ENCODE measurements at regions not wholly inside any gene's neighbourhood (a gene's known extent, or its start where the extent isn't known, plus 50 kb on each side); places are given as distances from the start of the nearest gene placed in this dataset.

DNA sequence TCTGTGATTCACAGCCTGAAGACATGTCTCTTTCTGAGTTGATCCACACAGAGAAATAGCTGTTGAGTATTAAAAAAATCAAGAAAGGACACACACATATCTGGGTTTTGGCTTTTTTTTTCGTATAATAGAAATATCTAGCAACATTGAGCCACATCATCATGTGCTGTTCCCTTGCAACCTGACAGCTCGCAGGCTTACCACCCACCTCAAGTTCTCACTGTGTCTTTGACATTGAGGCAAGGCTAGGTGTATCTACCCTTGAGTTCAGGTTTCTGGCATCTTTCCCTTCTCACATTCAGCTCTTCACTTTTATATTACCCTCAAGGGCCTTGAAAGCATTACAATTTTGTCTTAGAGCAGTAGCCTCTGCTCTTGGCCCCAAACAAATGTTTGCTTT, 490.3 kb upstream of the KIRREL3 start:
- intact Hi-C loops (cut with DNase I; ENCODE audit: low total_unique reads), result no loop called here
- H3K27ac ChIP-seq, result no peak overlapping the region

DNA sequence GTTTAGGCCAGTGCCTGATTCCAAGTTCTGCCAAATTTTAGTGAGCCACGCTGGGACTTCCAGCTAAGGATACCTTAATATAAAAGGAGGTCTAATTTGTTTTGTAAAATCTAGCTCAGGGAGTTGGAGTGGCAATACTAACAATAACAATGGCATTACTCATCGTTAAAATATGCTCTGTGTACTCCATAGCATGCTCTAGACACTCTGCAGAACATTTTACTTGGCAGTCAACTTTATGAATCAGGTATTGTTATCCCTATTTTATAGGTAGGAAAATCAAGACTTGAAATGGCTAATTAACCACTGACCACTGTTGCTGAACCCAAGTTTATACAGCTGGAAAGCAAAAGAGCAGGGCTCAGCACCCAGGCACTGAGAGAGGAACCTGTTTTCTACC, 485.0 kb upstream of the KIRREL3 start:
- H3K36me3 ChIP-seq, result no peaks in the 10 kb centered on the region
- TF ChIP-seq, protein P1, sequence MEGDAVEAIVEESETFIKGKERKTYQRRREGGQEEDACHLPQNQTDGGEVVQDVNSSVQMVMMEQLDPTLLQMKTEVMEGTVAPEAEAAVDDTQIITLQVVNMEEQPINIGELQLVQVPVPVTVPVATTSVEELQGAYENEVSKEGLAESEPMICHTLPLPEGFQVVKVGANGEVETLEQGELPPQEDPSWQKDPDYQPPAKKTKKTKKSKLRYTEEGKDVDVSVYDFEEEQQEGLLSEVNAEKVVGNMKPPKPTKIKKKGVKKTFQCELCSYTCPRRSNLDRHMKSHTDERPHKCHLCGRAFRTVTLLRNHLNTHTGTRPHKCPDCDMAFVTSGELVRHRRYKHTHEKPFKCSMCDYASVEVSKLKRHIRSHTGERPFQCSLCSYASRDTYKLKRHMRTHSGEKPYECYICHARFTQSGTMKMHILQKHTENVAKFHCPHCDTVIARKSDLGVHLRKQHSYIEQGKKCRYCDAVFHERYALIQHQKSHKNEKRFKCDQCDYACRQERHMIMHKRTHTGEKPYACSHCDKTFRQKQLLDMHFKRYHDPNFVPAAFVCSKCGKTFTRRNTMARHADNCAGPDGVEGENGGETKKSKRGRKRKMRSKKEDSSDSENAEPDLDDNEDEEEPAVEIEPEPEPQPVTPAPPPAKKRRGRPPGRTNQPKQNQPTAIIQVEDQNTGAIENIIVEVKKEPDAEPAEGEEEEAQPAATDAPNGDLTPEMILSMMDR (IDR thresholded peaks at IDR 0.05), result no peak
- no peaks in the 10 kb centered on the region for H3K4me1 ChIP-seq
- no peaks in the 10 kb centered on the region for H3K9me3 ChIP-seq
- intact Hi-C loops (cut with DNase I; ENCODE audit: low total_unique reads), result no loop called here
- H3K4me3 ChIP-seq, result no peak overlapping the region
- no peak for DNase-seq
- H3K27ac ChIP-seq, result no peak overlapping the region
- H3K27me3 ChIP-seq, result no peaks in the 10 kb centered on the region

More for the DNA sequence above, 490.3 kb upstream of the KIRREL3 start:
- Histone ChIP-seq H3K9me3 (peaks cover 0 to 5% (median 0%) of the 10 kb centered on the region in 3 donors), H3K4me1 (no peaks in the 10 kb centered on the region), H3K27me3 (no peaks in the 10 kb centered on the region), H3K4me3 (no peak overlapping the region), H3K36me3 (no peaks in the 10 kb centered on the region)
- DNase-seq, result no peak
- TF ChIP-seq, protein P1 (IDR thresholded peaks at IDR 0.05), result no peak

DNA sequence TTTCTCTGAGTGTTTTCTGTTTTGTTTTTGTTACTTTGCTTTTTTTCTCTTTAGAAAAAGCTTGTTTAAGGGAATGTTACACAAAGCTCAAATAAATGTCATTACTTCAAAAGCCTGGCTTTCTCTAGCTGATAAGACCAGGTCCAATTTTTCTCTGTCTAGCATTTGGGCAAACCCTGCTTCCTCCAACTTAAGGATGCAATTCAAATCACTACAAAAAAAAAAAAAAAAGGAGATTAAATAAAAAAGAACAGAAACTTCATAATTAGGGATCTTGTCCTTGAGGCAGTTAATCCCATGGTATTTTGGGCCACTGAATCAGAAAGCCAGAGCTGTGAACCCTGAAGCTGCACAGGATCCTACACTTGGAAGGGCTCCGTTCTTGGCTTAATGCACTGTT, 480.8 kb upstream of the KIRREL3 start:
- TF ChIP-seq, protein P1 (IDR thresholded peaks at IDR 0.05), result no peak
- no peaks in the 10 kb centered on the region for H3K4me1 ChIP-seq
- no peak overlapping the region for H3K27ac ChIP-seq
- DNase-seq, result no peak
- no peaks in the 10 kb centered on the region for H3K9me3 ChIP-seq
- no peaks in the 10 kb centered on the region for H3K36me3 ChIP-seq
- intact Hi-C loops (cut with DNase I; ENCODE audit: low total_unique reads), result no loop called here
- H3K4me3 ChIP-seq, result no peak overlapping the region
- H3K27me3 ChIP-seq, result no peaks in the 10 kb centered on the region

DNA sequence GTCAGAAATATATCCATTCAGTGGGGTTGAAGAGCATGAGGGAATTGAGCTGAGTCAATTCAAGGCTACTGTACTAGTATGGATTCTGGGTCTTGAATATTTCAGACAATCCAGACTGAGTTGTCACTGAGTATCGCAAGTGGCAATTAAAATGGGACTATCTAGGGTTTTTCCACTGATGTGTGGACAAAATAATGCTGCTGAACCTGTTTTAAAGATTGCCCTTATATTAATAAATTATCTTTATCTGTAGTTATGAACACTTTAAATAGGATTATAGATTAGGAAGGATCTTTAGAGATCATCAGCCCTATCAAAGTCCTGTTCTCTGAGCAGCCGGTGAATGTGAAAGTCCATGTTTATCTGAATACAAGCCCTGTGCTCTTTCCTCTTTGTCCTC, 478.3 kb upstream of the KIRREL3 start:
- intact Hi-C loops (cut with DNase I; ENCODE audit: low total_unique reads), result no loop called here
- no peak overlapping the region for H3K27ac ChIP-seq
- no peak overlapping the region for H3K4me3 ChIP-seq
- no peaks in the 10 kb centered on the region for H3K27me3 ChIP-seq
- H3K4me1 ChIP-seq, result no peaks in the 10 kb centered on the region
- no peaks in the 10 kb centered on the region for H3K36me3 ChIP-seq
- no peak for DNase-seq
- H3K9me3 ChIP-seq, result no peaks in the 10 kb centered on the region
- TF ChIP-seq, protein P1 (IDR thresholded peaks at IDR 0.05), result no peak

DNA sequence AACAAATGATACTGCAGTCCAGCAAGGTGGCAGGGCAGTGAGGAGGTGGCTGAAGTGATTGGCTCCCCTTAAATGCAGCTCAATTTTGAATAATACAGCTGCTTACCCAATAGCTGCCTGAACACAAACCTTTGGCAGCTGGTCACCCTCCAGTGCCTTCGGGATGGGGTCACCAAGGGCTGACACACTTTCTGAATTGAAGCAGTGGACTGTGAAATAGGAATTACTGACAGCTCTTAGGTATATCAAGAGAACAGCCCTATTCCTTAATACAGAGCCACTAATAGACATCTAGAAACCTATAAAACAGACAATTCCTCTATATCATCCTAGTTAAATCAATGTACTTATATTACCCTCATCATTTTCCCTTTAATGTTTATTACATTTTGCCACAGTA, 474.2 kb upstream of the KIRREL3 start:
- intact Hi-C loops (cut with DNase I; ENCODE audit: low total_unique reads), result no loop called here
- Histone ChIP-seq H3K9me3 (no peaks in the 10 kb centered on the region), H3K36me3 (no peaks in the 10 kb centered on the region), H3K4me3 (no peak overlapping the region), H3K27ac (no peak overlapping the region), H3K27me3 (no peaks in the 10 kb centered on the region), H3K4me1 (no peaks in the 10 kb centered on the region)
- TF ChIP-seq, protein P1 (IDR thresholded peaks at IDR 0.05), result no peak
- DNase-seq, result no peak

DNA sequence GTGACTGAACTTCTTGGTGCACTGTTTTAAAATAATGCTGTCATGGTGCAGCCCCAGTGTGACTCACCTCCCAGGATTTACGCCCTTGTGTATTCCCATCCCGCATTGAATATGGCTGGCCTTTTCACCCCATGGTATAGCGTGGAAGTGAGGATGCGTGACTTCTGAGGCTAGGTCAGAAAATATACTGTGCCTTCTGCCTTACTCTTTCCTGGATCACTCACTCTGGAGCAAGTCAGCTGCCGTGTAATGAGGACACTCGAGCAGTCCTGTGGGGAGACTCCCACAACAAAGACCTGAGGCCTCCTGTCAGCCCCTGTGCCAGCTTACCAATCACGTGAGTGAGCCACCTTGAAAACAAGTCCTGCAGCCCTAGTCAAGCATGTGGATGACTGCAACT, 471.9 kb upstream of the KIRREL3 start:
- no peak for DNase-seq
- intact Hi-C loops (cut with DNase I; ENCODE audit: low total_unique reads), result no loop called here
- Histone ChIP-seq H3K4me1 (no peaks in the 10 kb centered on the region), H3K9me3 (no peaks in the 10 kb centered on the region), H3K36me3 (no peaks in the 10 kb centered on the region), H3K4me3 (no peak overlapping the region), H3K27ac (no peak overlapping the region), H3K27me3 (no peaks in the 10 kb centered on the region)
- TF ChIP-seq, protein P1 (IDR thresholded peaks at IDR 0.05), result no peak

All from tibial artery (tissue), 4 donors.